Mesothelial cell of epicardium (in vitro differentiated cells): ENCODE measurements at regions not wholly inside any gene's neighbourhood (a gene's known extent, or its start where the extent isn't known, plus 50 kb on each side); places are given as distances from the start of the nearest gene placed in this dataset.

Source experiments
- DNase-seq, 2 experiments: peaks; one replicate each; pipeline ENCODE4 v3.0.0; 2021; ENCODE audit warnings: low spot score in 2 of 2; ENCODE audit not compliant: unreplicated experiment in 2 of 2
- H3K27ac Mint-ChIP-seq: 2 replicates; pipeline ENCODE4 v1.8.0; 2021; ENCODE audit warnings: mixed read lengths
- H3K27me3 Mint-ChIP-seq: 2 replicates; pipeline ENCODE4 v1.8.0; 2021; ENCODE audit warnings: low read depth, mixed read lengths
- H3K36me3 Mint-ChIP-seq: 2 replicates; pipeline ENCODE4 v1.8.0; 2021; ENCODE audit warnings: mixed read lengths
- H3K4me1 Mint-ChIP-seq: 2 replicates; pipeline ENCODE4 v1.8.0; 2021; ENCODE audit warnings: mixed read lengths
- H3K4me3 Mint-ChIP-seq: 2 replicates; pipeline ENCODE4 v1.8.0; 2021; ENCODE audit warnings: mild to moderate bottlenecking, moderate library complexity, mixed read lengths
- H3K9me3 Mint-ChIP-seq: 2 replicates; pipeline ENCODE4 v1.8.0; 2021; ENCODE audit warnings: mixed read lengths
- TF ChIP-seq, protein P1 (sequence below): fragments of 200-600 bp; sonication (generic); IDR thresholded peaks from one replicate; pipeline ENCODE4 v1.5.0; 2021; ENCODE audit warnings: antibody characterized with exemption; ENCODE audit not compliant: unreplicated experiment

- H3K4me1 Mint-ChIP-seq: peaks cover 31% of the 10 kb centered on the region
- TF ChIP-seq, protein P1, sequence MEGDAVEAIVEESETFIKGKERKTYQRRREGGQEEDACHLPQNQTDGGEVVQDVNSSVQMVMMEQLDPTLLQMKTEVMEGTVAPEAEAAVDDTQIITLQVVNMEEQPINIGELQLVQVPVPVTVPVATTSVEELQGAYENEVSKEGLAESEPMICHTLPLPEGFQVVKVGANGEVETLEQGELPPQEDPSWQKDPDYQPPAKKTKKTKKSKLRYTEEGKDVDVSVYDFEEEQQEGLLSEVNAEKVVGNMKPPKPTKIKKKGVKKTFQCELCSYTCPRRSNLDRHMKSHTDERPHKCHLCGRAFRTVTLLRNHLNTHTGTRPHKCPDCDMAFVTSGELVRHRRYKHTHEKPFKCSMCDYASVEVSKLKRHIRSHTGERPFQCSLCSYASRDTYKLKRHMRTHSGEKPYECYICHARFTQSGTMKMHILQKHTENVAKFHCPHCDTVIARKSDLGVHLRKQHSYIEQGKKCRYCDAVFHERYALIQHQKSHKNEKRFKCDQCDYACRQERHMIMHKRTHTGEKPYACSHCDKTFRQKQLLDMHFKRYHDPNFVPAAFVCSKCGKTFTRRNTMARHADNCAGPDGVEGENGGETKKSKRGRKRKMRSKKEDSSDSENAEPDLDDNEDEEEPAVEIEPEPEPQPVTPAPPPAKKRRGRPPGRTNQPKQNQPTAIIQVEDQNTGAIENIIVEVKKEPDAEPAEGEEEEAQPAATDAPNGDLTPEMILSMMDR: no peak
- peaks cover 37% of the 10 kb centered on the region for H3K9me3 Mint-ChIP-seq
- peaks cover 31% of the 10 kb centered on the region for H3K36me3 Mint-ChIP-seq
- DNase-seq: no peak
- no peak overlapping the region for H3K27ac Mint-ChIP-seq
- no peaks in the 10 kb centered on the region for H3K27me3 Mint-ChIP-seq
- no peak overlapping the region for H3K4me3 Mint-ChIP-seq
Observed at GRCh38 chr3:106860182-106860581, 517.1 kb upstream of the CCDC54 start.

DNA sequence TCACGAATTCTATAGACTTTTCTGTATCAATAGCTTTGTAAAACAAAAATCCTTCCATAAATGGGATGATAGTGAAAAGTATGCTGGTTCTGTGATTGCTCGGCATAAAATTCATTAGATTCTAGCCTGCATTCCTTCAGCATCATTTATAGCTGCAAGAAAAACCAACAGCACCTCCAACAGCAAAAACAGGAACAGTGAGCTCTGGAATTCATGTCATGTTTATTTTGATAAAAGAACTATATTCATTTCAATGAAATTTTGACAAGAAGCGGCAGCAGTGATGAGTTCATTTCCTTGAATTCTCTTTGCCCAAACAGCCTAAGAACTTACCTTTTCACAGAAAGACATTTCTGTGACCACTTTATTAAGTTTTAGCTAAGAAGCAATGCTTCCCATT, 515.2 kb upstream of the CCDC54 start:
- no peak overlapping the region for H3K4me3 Mint-ChIP-seq
- no peaks in the 10 kb centered on the region for H3K27me3 Mint-ChIP-seq
- TF ChIP-seq, protein P1: no peak
- H3K4me1 Mint-ChIP-seq: peaks cover 31% of the 10 kb centered on the region
- peaks cover 18% of the 10 kb centered on the region for H3K36me3 Mint-ChIP-seq
- DNase-seq: no peak
- peak overlapping the region; percentile 81 for H3K27ac Mint-ChIP-seq
- H3K9me3 Mint-ChIP-seq: peaks cover 23% of the 10 kb centered on the region

DNA sequence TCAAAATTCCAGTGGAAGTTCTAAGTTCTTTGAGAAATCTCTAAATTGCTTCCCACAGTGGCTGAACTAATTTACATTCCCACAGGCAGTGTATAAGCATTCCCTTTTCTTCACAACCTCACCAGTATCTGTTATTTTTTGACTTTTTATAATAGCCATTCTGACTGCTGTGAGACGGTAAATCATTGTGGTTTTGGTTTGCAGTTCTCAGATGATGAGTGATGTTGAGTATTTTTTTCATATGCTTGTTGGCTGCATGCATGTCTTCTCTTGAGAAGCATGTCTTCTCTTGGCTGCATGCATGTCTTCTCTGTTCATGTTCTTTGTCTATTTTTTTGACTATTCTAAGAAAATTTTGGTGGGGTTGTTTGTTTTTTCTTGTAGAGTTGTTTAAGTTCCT, 499.6 kb upstream of the CCDC54 start:
- no peaks in the 10 kb centered on the region for H3K27me3 Mint-ChIP-seq
- peaks cover 13% of the 10 kb centered on the region for H3K36me3 Mint-ChIP-seq
- no peak overlapping the region for H3K27ac Mint-ChIP-seq
- H3K4me1 Mint-ChIP-seq: peaks cover 5% of the 10 kb centered on the region
- H3K4me3 Mint-ChIP-seq: no peak overlapping the region
- no peak for DNase-seq
- TF ChIP-seq, protein P1: no peak
- H3K9me3 Mint-ChIP-seq: peaks cover 21% of the 10 kb centered on the region

GRCh38 chr3:106880206-106880605, 497.0 kb upstream of the CCDC54 start:
- Mint-ChIP-seq H3K9me3 (peaks cover 35% of the 10 kb centered on the region), H3K36me3 (peaks cover 13% of the 10 kb centered on the region), H3K27me3 (no peaks in the 10 kb centered on the region), H3K4me3 (no peak overlapping the region), H3K27ac (no peak overlapping the region), H3K4me1 (no peaks in the 10 kb centered on the region)
- TF ChIP-seq, protein P1: no peak
- DNase-seq: no peak

- Mint-ChIP-seq H3K27ac (no peak overlapping the region), H3K4me1 (no peaks in the 10 kb centered on the region), H3K36me3 (peaks cover 14% of the 10 kb centered on the region), H3K27me3 (no peaks in the 10 kb centered on the region), H3K9me3 (peaks cover 43% of the 10 kb centered on the region), H3K4me3 (no peak overlapping the region)
- TF ChIP-seq, protein P1: no peak
- no peak for DNase-seq
Observed at GRCh38 chr3:106881186-106881585, 496.1 kb upstream of the CCDC54 start.

DNA sequence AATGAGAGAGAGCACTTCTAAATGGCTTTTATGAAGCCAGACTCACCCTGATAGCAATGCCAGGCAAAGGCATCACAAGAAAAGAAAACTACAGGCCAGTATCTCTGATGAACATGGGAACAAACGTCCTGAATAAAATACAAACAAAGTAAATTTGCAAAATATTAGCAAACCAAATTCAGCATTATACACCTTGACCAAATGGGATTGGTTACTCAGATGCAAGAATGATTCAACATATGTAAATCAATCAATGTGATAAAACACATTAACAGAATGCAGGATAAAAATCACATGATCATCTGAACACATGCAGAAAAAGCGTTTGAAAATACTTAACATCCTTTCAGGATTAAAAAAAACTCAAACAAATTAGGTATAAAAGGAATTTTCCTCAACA, 494.9 kb upstream of the CCDC54 start:
- no peak overlapping the region for H3K4me3 Mint-ChIP-seq
- no peak for DNase-seq
- TF ChIP-seq, protein P1: no peak
- peaks cover 14% of the 10 kb centered on the region for H3K36me3 Mint-ChIP-seq
- no peaks in the 10 kb centered on the region for H3K27me3 Mint-ChIP-seq
- H3K27ac Mint-ChIP-seq: no peak overlapping the region
- H3K9me3 Mint-ChIP-seq: peaks cover 43% of the 10 kb centered on the region
- H3K4me1 Mint-ChIP-seq: no peaks in the 10 kb centered on the region
